A549 (cell line): ENCODE measurements at regions not wholly inside any gene's neighbourhood (a gene's known extent, or its start where the extent isn't known, plus 50 kb on each side); places are given as distances from the start of the nearest gene placed in this dataset.

Experiments used
- ATAC-seq, 2 experiments: fragments of 200-7000 bp in 1 of 2; fragments of >200 bp in 1 of 2; cut with Nextera tagmentation in 1 of 2; cut with Tn5 transposase in 1 of 2; 3 replicates each; pipeline versions ENCODE4 v1.8.0 to v1.9.1; 2018 to 2020; ENCODE audit warnings: mild to moderate bottlenecking in 1 of 2, moderate library complexity in 1 of 2
- CTCF ChIA-PET: fragments of 300-600 bp; sonication (Branson Sonifier 250); formaldehyde crosslinking; extraction: SDS; loops from one replicate; lab custom pipeline; 2021; ENCODE audit warnings: antibody characterized with exemption, inconsistent platforms; lab: Yijun Ruan, JAX
- POLR2A ChIA-PET: fragments of 350-600 bp; formaldehyde crosslinking; extraction: SDS; loops from one replicate; lab custom pipeline; 2021; ENCODE audit warnings: antibody characterized with exemption, inconsistent platforms; lab: Yijun Ruan, JAX
- DNase-seq, 2 experiments: peaks; one replicate each; pipeline versions ENCODE4 v3.0.0 to v3.0.0-alpha.2; 2011 to 2016; ENCODE audit warnings: low read depth in 1 of 2, low spot score in 1 of 2
- FAIRE-seq: peaks from 2 replicates; lab custom pipeline; 2011; peaks lifted over from hg19 to GRCh38; lab: Jason Lieb, UNC
- H3K27ac ChIP-seq, 2 experiments: fragments of >200 bp; sonication (Bioruptor Twin); formaldehyde crosslinking; 3 replicates each; pipeline ENCODE4 v1.5.1; 2016 to 2017
- H3K4me1 ChIP-seq: fragments of >200 bp; sonication (Bioruptor Twin); formaldehyde crosslinking; 3 replicates; pipeline ENCODE4 v1.6.1; 2016
- H3K4me2 ChIP-seq: fragments of >200 bp; sonication (Bioruptor Twin); formaldehyde crosslinking; 3 replicates; pipeline ENCODE4 v1.6.1; 2016
- H3K4me3 ChIP-seq: fragments of >200 bp; sonication (Bioruptor Twin); formaldehyde crosslinking; 3 replicates; pipeline ENCODE4 v1.5.1; 2016
- H3K9me3 ChIP-seq: fragments of >200 bp; sonication (Bioruptor Twin); formaldehyde crosslinking; 3 replicates; pipeline ENCODE4 v1.6.1; 2016
- CBX8 ChIP-seq: fragments of 200-600 bp; sonication (generic); IDR thresholded peaks from 2 replicates; pipeline ENCODE4 v1.6.1; 2016
- CEBPB ChIP-seq, 2 experiments: fragments of >200 bp in 1 of 2; sonication (Bioruptor Twin) in 1 of 2; formaldehyde crosslinking in 1 of 2; IDR thresholded peaks; 2 replicates each; pipeline ENCODE4 v1.6.1; 2012 to 2016
- CHD2 ChIP-seq: fragments of 150-350 bp; IDR thresholded peaks from 2 replicates; pipeline ENCODE4 v1.6.1; 2014; ENCODE audit warnings: low read length; ENCODE audit not compliant: partially characterized antibody
- ESRRA ChIP-seq: fragments of 150-350 bp; IDR thresholded peaks from 2 replicates; pipeline ENCODE4 v1.6.1; 2014; ENCODE audit warnings: mild to moderate bottlenecking, low read length, borderline replicate concordance
- FOSB ChIP-seq: fragments of 250-450 bp; sonication (Bioruptor Pico); IDR thresholded peaks from 2 replicates; pipeline ENCODE4 v1.5.0; 2020; ENCODE audit warnings: mild to moderate bottlenecking, moderate library complexity
- GATA3 ChIP-seq: IDR thresholded peaks from 2 replicates; pipeline ENCODE4 v1.6.1; 2012; ENCODE audit warnings: borderline replicate concordance
- HEYL ChIP-seq: fragments of 250-450 bp; sonication (Bioruptor Pico); IDR thresholded peaks from 2 replicates; pipeline ENCODE4 v1.8.0; 2021; ENCODE audit warnings: mild to moderate bottlenecking, moderate library complexity
- HOXB5 ChIP-seq: fragments of 250-450 bp; sonication (Bioruptor Pico); IDR thresholded peaks from 2 replicates; pipeline ENCODE4 v1.5.0; 2020; ENCODE audit warnings: mild to moderate bottlenecking, moderate library complexity
- JUN ChIP-seq, 2 experiments: fragments of >200 bp; sonication (Bioruptor Twin); formaldehyde crosslinking; IDR thresholded peaks; 2 replicates in 1 of 2; 3 replicates in 1 of 2; pipeline ENCODE4 v1.6.1; 2016 to 2017
- JUNB ChIP-seq: fragments of >200 bp; sonication (Bioruptor Twin); formaldehyde crosslinking; IDR thresholded peaks from 2 replicates; pipeline ENCODE4 v1.6.1; 2016
- MAZ ChIP-seq: fragments of 150-350 bp; IDR thresholded peaks from 2 replicates; pipeline ENCODE4 v1.6.1; 2014; ENCODE audit warnings: antibody characterized with exemption, low read depth, low read length, borderline replicate concordance
- POLR2A ChIP-seq: IDR thresholded peaks from 2 replicates; pipeline ENCODE4 v1.6.1; 2012; ENCODE audit warnings: mild to moderate bottlenecking, low read length
- RAD21 ChIP-seq, 2 experiments: fragments of >200 bp in 1 of 2; sonication (Bioruptor Twin) in 1 of 2; formaldehyde crosslinking in 1 of 2; IDR thresholded peaks in 1 of 2; conservative IDR thresholded peaks in 1 of 2; 2 replicates in 1 of 2; 3 replicates in 1 of 2; pipeline ENCODE4 v1.6.1; 2012 to 2018; ENCODE audit warnings: inconsistent platforms in 1 of 2
- RNF2 ChIP-seq: fragments of 200-600 bp; sonication (generic); IDR thresholded peaks from 2 replicates; pipeline ENCODE4 v1.6.1; 2016; ENCODE audit warnings: low read depth, mild to moderate bottlenecking, antibody characterized with exemption, moderate library complexity, borderline replicate concordance
- TFCP2L1 ChIP-seq: fragments of 250-450 bp; sonication (Bioruptor Pico); IDR thresholded peaks from 2 replicates; pipeline ENCODE4 v1.5.0; 2021; ENCODE audit warnings: mild to moderate bottlenecking
- ZFP36 ChIP-seq: fragments of 450-650 bp; IDR thresholded peaks from 2 replicates; pipeline ENCODE4 v1.6.1; 2014; ENCODE audit warnings: borderline replicate concordance; ENCODE audit not compliant: partially characterized antibody
- ZSCAN20 ChIP-seq: fragments of 250-450 bp; sonication (Bioruptor Pico); IDR thresholded peaks from 2 replicates; pipeline ENCODE4 v1.8.0; 2022; ENCODE audit warnings: mild to moderate bottlenecking, moderate library complexity
- WGBS: methylation state at CpG from one replicate; pipeline ENCODE4 v1.1.6; 2017; ENCODE audit errors: missing lambda C conversion rate; 5-methylcytosine and 5-hydroxymethylcytosine counted together
- TF ChIP-seq, protein P1 (sequence below): fragments of >200 bp; sonication (Bioruptor Twin); formaldehyde crosslinking; IDR thresholded peaks from 3 replicates; pipeline ENCODE4 v1.6.1; 2016
- TF ChIP-seq, protein P2 (sequence below): fragments of 250-450 bp; sonication (Bioruptor Pico); IDR thresholded peaks from 2 replicates; pipeline ENCODE4 v1.5.0; 2020; ENCODE audit warnings: low read depth, mild to moderate bottlenecking, moderate library complexity
- TF ChIP-seq, protein P3 (sequence below): fragments of 250-450 bp; sonication (Bioruptor Pico); IDR thresholded peaks from 2 replicates; pipeline ENCODE4 v1.5.0; 2021; ENCODE audit warnings: mild to moderate bottlenecking, moderate library complexity, borderline replicate concordance
- TF ChIP-seq, protein P4 (sequence below): fragments of 200-600 bp; sonication (generic); IDR thresholded peaks from 2 replicates; pipeline ENCODE4 v1.6.1; 2016; ENCODE audit warnings: antibody characterized with exemption, mild to moderate bottlenecking, moderate library complexity
- TF ChIP-seq, protein P5 (sequence below): fragments of 150-350 bp; IDR thresholded peaks from 2 replicates; pipeline ENCODE4 v1.6.1; 2014; ENCODE audit warnings: low read depth, mild to moderate bottlenecking, low read length
- TF ChIP-seq, protein P6 (sequence below): IDR thresholded peaks from 2 replicates; pipeline ENCODE4 v1.6.1; 2012
- TF ChIP-seq, protein P7 (sequence below): fragments of 450-650 bp; IDR thresholded peaks from 2 replicates; pipeline ENCODE4 v1.6.1; 2014; ENCODE audit warnings: antibody characterized with exemption

DNA sequence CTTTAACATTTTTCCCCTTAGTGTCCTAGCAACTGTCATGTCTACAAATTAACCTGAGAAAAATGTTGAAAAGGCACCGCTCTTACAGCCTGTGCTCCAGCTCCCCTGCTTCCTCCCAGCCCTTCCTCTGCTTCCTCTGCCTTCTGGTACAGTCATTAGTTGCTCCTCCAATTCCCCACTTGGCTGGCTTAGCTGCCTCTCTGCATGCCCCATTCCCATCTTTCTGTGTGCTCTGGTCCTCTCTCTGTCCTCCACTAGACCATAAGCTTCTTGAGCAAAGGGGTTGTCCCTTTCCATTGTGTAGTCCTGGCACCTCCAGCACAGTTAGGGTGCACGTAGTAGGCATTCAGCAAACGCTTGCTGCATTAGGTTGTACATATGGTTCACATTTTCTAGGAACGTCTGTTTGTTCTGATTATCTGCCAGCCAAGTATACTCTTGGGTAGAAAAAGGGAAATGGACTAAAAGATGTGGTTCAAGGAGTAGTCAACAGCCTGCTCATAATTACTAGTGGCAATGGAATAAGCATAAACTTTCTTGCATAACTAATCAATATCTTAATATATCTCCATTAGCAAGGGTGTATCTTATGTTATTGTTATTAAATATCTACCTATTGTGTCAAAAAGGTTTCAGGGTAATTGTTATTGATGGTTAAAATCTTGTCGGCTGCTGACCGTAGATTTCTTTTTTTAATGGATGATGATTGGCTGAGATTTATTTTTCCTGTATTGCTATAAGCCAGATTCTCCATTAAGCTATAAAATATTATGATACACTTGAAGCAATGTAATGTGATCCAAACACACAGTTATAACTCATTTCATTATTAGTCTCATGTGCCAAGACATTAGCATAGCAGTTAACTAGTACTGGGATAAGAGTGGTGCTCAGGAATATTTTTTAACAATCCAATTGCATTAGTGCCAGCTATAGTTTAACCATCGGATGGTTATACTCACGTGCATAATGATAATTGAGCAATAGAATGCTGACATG is 340.1 kb downstream of the SLC4A3 start:
- ChIA-PET POLR2A (no interaction called here), CTCF (no interaction called here)
- DNase-seq (no peak), ATAC-seq (no peak), FAIRE-seq (no peak)
- 66% methylated on average over 8 of the region's 8 CpGs for WGBS
- Histone ChIP-seq H3K4me1 (peaks cover 18% of the 10 kb centered on the region), H3K4me3 (no peak overlapping the region), H3K27ac (peak overlapping the region in 1 of 2 experiments; percentile 68; a peak in 2 of 6 replicates), H3K4me2 (no peak overlapping the region), H3K9me3 (no peaks in the 10 kb centered on the region)
- TF ChIP-seq CHD2 (no peak), JUN (IDR thresholded peaks at IDR 0.05) (no peak), TFCP2L1 (no peak), HOXB5 (CRISPR knock-in tag) (no peak), GATA3 (no peak), ZSCAN20 (CRISPR knock-in tag) (no peak), FOSB (CRISPR knock-in tag) (no peak), MAZ (no peak), ESRRA (no peak), POLR2A (no peak)
- TF ChIP-seq, protein P1, sequence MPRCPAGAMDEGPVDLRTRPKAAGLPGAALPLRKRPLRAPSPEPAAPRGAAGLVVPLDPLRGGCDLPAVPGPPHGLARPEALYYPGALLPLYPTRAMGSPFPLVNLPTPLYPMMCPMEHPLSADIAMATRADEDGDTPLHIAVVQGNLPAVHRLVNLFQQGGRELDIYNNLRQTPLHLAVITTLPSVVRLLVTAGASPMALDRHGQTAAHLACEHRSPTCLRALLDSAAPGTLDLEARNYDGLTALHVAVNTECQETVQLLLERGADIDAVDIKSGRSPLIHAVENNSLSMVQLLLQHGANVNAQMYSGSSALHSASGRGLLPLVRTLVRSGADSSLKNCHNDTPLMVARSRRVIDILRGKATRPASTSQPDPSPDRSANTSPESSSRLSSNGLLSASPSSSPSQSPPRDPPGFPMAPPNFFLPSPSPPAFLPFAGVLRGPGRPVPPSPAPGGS = no peak
- TF ChIP-seq, protein P2, sequence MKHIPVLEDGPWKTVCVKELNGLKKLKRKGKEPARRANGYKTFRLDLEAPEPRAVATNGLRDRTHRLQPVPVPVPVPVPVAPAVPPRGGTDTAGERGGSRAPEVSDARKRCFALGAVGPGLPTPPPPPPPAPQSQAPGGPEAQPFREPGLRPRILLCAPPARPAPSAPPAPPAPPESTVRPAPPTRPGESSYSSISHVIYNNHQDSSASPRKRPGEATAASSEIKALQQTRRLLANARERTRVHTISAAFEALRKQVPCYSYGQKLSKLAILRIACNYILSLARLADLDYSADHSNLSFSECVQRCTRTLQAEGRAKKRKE = no peak
- TF ChIP-seq, protein P3, sequence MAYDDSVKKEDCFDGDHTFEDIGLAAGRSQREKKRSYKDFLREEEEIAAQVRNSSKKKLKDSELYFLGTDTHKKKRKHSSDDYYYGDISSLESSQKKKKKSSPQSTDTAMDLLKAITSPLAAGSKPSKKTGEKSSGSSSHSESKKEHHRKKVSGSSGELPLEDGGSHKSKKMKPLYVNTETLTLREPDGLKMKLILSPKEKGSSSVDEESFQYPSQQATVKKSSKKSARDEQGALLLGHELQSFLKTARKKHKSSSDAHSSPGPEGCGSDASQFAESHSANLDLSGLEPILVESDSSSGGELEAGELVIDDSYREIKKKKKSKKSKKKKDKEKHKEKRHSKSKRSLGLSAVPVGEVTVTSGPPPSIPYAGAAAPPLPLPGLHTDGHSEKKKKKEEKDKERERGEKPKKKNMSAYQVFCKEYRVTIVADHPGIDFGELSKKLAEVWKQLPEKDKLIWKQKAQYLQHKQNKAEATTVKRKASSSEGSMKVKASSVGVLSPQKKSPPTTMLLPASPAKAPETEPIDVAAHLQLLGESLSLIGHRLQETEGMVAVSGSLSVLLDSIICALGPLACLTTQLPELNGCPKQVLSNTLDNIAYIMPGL = no peak

DNA sequence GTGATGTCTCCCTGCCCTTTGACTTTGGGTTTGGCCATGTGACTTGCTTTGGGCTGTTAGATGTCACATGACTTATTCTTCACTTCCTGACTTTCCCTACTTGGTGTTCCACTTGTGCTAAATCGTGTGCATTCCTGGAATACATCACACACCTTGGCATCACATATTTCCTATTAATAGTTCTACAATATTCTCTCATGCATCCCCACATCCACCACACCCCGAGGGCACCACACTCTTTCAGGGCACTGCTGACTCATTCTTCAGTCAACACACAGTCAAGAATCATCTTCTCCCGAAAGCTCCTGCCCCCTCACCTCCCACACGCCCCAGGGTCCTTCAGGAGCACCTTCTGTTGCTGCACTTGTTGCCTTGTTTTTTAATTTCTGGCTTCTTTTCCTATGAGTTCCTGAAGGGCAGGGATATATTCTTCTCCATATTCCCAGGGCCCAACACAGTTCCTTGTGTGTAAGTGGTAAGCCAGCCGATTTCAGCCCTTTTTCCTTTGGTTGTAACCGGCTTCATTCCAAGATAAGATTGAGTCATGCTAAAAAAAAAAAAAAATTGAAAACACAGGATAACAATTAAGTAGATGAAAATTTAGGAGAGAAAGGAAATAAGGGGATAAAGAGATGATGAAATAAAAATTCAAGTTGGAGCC is 341.4 kb downstream of the SLC4A3 start:
- Histone ChIP-seq H3K27ac (peak overlapping the region; percentile 32 to 68; a peak in 3 of 6 replicates), H3K4me3 (no peak overlapping the region), H3K4me1 (peaks cover 18% of the 10 kb centered on the region), H3K4me2 (peak overlapping the region; percentile 57), H3K9me3 (no peaks in the 10 kb centered on the region)
- FAIRE-seq = peak; percentile 23
- ChIA-PET POLR2A (interaction anchor here (0.5 kb wide), 1 partner anchor 243 kb away, joined by 3 read pairs; no protein-coding TSS in a partner anchor), CTCF (interaction anchor here (0.7 kb wide), 1 partner anchor 8 kb away, joined by 3 read pairs; no protein-coding TSS in a partner anchor)
- peak; percentile 92 to 97 for ATAC-seq
- peak; percentile 54 to 81 for DNase-seq
- 11% methylated on average over 6 of the region's 6 CpGs for WGBS
- TF ChIP-seq TFCP2L1 (no peak), CEBPB (IDR thresholded peaks at IDR 0.05) (0 out of 4 replicates have a peak, but pooled peaks of 1 of the 2 experiments have one; percentile 3), HEYL (CRISPR knock-in tag) (no peak), ZFP36 (no peak), RNF2 (no peak), JUNB (peak; percentile 64), CBX8 (no peak), RAD21 (conservative IDR thresholded peaks at IDR 0.05 in 1 of 2, IDR thresholded peaks at IDR 0.05 in 1 of 2) (0 out of 5 replicates have a peak, but pooled peaks of 1 of the 2 experiments have one; percentile 18)
- TF ChIP-seq, protein P4, sequence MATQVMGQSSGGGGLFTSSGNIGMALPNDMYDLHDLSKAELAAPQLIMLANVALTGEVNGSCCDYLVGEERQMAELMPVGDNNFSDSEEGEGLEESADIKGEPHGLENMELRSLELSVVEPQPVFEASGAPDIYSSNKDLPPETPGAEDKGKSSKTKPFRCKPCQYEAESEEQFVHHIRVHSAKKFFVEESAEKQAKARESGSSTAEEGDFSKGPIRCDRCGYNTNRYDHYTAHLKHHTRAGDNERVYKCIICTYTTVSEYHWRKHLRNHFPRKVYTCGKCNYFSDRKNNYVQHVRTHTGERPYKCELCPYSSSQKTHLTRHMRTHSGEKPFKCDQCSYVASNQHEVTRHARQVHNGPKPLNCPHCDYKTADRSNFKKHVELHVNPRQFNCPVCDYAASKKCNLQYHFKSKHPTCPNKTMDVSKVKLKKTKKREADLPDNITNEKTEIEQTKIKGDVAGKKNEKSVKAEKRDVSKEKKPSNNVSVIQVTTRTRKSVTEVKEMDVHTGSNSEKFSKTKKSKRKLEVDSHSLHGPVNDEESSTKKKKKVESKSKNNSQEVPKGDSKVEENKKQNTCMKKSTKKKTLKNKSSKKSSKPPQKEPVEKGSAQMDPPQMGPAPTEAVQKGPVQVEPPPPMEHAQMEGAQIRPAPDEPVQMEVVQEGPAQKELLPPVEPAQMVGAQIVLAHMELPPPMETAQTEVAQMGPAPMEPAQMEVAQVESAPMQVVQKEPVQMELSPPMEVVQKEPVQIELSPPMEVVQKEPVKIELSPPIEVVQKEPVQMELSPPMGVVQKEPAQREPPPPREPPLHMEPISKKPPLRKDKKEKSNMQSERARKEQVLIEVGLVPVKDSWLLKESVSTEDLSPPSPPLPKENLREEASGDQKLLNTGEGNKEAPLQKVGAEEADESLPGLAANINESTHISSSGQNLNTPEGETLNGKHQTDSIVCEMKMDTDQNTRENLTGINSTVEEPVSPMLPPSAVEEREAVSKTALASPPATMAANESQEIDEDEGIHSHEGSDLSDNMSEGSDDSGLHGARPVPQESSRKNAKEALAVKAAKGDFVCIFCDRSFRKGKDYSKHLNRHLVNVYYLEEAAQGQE = no peak
- TF ChIP-seq, protein P5, sequence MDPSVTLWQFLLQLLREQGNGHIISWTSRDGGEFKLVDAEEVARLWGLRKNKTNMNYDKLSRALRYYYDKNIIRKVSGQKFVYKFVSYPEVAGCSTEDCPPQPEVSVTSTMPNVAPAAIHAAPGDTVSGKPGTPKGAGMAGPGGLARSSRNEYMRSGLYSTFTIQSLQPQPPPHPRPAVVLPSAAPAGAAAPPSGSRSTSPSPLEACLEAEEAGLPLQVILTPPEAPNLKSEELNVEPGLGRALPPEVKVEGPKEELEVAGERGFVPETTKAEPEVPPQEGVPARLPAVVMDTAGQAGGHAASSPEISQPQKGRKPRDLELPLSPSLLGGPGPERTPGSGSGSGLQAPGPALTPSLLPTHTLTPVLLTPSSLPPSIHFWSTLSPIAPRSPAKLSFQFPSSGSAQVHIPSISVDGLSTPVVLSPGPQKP = no peak
- TF ChIP-seq, protein P6, sequence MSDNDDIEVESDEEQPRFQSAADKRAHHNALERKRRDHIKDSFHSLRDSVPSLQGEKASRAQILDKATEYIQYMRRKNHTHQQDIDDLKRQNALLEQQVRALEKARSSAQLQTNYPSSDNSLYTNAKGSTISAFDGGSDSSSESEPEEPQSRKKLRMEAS = peak; percentile 54; the same call in 1 of the 2 replicates
- TF ChIP-seq, protein P7, sequence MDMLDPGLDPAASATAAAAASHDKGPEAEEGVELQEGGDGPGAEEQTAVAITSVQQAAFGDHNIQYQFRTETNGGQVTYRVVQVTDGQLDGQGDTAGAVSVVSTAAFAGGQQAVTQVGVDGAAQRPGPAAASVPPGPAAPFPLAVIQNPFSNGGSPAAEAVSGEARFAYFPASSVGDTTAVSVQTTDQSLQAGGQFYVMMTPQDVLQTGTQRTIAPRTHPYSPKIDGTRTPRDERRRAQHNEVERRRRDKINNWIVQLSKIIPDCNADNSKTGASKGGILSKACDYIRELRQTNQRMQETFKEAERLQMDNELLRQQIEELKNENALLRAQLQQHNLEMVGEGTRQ = peak; percentile 92
